Ishikawa (cell line): ENCODE measurements at regions not wholly inside any gene's neighbourhood (a gene's known extent, or its start where the extent isn't known, plus 50 kb on each side); places are given as distances from the start of the nearest gene placed in this dataset.

Source experiments
- REST ChIP-seq: IDR thresholded peaks from 2 replicates; pipeline ENCODE4 v1.6.1; 2012; ENCODE audit warnings: low read depth, mild to moderate bottlenecking
- TAF1 ChIP-seq: IDR thresholded peaks from 2 replicates; pipeline ENCODE4 v1.6.1; 2012; ENCODE audit warnings: low read depth, mild to moderate bottlenecking
- YY1 ChIP-seq: IDR thresholded peaks from 2 replicates; pipeline ENCODE4 v1.6.1; 2012; ENCODE audit warnings: low read depth
- TF ChIP-seq, protein P1 (sequence below): IDR thresholded peaks from 2 replicates; pipeline ENCODE4 v1.6.1; 2012

GRCh38 chr17:62188713-62189112, 123.6 kb upstream of the MED13 start:
- no peak for TF ChIP-seq YY1
- TF ChIP-seq, protein P1, sequence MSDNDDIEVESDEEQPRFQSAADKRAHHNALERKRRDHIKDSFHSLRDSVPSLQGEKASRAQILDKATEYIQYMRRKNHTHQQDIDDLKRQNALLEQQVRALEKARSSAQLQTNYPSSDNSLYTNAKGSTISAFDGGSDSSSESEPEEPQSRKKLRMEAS = no peak
- TF ChIP-seq REST = no peak
- TF ChIP-seq TAF1 = no peak
